C4-2B (cell line): ENCODE measurements at regions not wholly inside any gene's neighbourhood (a gene's known extent, or its start where the extent isn't known, plus 50 kb on each side); places are given as distances from the start of the nearest gene placed in this dataset.

Experiments
- H3K27ac ChIP-seq: fragments of 450-650 bp; 2 replicates; pipeline ENCODE4 v1.5.1; 2017
- ZFX ChIP-seq: fragments of 450-650 bp; IDR thresholded peaks from 2 replicates; pipeline ENCODE4 v1.6.1; 2017
- TF ChIP-seq, protein P1 (sequence below): fragments of 450-650 bp; conservative IDR thresholded peaks from 2 replicates; pipeline ENCODE4 v1.5.1; 2017; ENCODE audit warnings: mild to moderate bottlenecking

DNA sequence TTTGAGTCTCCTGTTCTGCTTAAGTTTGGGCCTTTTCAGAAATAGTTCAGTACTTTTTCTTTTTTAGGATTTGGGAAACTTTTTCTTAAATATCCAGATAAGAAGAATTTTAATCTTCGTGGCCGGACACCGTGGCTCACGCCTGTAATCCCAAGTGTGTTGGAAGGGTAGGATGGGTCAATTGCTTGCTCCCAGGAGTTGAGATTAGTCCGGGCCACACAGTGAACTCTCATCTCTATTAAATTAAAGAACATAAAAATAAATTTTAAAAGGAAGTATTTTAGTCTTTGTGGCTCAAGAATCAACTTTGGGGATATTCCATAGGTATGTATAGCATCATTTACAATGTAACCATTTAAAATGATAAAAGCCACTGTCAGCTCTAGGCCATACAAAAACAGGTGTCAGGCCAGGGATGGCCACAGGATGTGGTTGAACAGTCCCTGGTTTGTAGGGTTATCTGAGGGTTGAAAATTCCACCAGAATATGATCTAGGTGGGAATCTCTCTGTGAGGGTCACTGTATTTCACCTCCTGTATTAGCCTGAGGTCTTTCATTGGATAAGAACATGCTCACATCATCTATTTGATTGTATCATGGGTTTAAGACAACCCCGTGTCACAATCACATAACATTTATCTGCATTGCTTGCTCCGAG is 115.6 kb downstream of the GGTLC2 start:
- no peak for TF ChIP-seq ZFX
- TF ChIP-seq, protein P1, sequence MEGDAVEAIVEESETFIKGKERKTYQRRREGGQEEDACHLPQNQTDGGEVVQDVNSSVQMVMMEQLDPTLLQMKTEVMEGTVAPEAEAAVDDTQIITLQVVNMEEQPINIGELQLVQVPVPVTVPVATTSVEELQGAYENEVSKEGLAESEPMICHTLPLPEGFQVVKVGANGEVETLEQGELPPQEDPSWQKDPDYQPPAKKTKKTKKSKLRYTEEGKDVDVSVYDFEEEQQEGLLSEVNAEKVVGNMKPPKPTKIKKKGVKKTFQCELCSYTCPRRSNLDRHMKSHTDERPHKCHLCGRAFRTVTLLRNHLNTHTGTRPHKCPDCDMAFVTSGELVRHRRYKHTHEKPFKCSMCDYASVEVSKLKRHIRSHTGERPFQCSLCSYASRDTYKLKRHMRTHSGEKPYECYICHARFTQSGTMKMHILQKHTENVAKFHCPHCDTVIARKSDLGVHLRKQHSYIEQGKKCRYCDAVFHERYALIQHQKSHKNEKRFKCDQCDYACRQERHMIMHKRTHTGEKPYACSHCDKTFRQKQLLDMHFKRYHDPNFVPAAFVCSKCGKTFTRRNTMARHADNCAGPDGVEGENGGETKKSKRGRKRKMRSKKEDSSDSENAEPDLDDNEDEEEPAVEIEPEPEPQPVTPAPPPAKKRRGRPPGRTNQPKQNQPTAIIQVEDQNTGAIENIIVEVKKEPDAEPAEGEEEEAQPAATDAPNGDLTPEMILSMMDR, result no peak
- no peak overlapping the region for H3K27ac ChIP-seq

DNA sequence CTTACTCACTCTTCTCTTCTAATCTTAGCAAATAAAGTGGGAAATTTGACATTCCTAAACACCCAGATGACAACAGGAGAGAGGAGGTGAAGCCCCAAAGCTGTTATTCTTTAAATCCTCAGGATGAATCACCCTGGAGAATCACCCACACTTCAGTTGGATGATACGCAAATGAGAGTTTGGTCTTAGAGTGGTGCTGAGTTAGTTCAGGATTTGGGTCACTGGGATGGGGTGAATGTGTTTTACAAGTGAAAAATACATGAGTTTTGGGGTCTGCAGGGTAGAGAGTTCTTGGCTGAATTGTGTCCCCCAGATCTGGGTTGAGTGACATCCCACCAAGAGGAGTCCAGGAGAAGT is 117.2 kb downstream of the GGTLC2 start:
- H3K27ac ChIP-seq, result no peak overlapping the region
- TF ChIP-seq, protein P1, result no peak
- TF ChIP-seq ZFX, result no peak

DNA sequence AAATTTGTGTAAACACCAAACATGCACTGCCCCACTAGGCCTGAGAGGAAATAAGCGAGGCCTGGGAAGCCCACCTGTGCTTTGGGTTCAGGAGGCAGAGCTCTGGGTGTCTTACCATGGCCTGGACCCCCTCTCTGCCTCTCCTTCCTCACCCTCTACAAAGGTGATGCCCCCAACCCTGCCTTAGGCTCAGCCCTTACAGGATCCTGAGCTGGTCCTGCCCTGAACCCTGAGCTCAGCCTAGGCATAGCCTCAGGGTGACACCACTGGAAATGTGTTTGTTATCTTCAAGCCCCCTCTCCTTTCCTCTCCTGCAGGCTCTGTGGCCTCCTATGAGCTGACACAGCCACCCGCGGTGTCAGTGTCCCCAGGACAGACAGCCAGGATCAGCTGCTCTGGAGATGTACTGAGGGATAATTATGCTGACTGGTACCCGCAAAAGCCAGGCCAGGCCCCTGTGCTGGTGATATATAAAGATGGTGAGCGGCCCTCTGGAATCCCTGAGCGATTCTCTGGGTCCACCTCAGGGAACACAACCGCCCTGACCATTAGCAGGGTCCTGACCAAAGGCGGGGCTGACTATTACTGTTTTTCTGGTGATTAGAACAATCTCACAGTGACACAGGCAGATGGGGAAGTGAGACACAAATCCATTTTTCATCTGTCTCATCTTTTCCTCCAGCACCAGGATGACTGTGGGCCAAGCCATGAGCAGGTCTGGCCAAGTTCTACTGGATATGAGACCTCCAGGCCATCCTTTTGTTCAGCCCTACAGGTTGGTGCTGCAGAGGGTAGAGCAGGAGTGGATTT is 117.8 kb downstream of the GGTLC2 start:
- TF ChIP-seq ZFX, result no peak
- TF ChIP-seq, protein P1, result no peak
- H3K27ac ChIP-seq, result no peak overlapping the region

DNA sequence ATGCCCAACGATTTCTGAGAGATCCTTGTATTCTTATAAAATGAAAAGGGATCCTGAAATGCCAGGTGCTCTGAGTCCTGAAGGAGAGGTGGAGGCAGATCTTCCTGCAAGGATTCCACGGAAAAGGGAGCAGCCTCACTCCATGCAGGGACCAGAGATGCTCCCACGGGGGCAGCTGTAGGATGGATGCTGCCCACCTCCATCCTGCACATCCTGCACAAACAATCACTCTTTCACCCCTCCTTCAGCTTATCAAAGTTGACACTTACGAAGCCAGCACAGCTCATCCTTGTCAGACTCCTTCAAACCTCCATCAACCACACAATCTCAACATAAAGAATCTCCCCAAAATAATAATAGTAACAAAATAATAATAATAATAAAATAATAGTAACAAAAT is 119.1 kb downstream of the GGTLC2 start:
- TF ChIP-seq ZFX, result no peak
- TF ChIP-seq, protein P1, result no peak
- no peak overlapping the region for H3K27ac ChIP-seq

DNA sequence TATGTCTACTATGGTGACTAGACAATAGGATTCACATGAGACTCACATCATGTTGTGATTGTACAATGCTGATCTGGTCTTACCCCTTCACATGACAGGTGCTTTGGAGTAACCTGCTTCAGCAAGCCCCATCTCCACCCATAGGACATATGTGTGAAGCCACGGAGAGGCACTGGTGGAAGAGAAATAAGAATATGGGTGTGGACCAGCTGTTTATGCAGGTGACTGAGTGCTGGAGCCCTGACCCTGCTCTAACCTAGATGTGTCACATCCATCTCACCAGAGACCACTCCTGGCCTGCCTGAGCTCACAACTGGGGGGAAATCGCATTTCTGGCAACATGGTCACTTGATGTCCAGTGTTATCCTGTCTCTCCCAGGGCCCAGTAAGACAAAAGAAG is 119.7 kb downstream of the GGTLC2 start:
- no peak for TF ChIP-seq ZFX
- TF ChIP-seq, protein P1, result no peak
- no peak overlapping the region for H3K27ac ChIP-seq

DNA sequence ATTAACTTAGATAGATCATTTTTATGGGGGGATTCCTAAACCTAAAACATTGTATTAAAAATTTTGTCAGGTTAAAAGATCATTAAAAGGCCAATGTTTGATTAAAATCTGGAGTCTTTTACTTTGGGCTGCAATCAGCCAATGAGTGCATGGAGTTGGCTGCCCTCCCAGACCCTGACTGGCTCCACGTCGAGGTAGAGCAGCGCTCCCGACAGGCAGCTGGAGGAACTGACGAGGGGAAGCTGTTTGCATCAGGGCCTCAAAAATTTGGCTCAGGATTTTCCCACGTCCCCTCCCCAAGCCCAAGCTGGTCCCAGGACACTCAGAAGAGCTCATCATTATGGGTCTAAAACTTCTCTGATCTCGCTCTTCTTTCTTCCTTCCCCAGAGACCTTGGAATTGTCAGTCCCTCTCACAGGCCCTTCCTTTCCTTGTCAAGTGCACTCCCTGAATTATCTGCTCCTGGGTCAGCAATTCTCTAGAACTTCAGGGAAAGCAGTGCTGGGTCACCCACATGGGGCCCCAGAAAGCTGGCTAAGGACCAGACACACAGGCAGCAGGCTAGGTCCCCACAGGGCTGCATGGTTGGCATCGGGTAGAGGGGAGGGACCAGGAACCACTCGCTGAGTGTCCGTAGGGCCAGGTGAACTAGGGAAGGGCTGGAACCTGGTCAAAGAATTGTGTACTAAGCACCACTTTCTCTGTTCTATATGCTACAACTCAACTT is 119.6 kb upstream of the IGLL5 start:
- TF ChIP-seq, protein P1, result peak; percentile 18
- TF ChIP-seq ZFX, result no peak

DNA sequence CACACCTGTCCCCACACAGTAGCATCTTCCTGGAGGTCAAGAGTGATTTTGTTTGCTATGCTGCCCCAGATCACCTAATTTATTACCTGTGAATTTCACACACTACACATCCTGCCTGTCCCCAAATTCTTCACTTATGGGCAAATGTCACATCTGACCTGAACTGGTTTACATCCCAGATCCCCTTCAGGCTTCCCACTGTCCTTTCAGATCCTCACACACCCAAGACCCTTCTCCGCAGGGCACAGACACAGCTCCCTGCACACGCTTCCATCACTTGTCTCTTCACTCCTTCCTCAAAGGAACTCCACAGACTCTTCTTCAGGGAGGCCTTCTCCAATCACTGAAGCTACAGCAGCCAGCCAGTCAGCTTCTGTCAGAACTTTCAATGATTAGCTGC is 118.7 kb upstream of the IGLL5 start:
- TF ChIP-seq, protein P1, result no peak
- no peak for TF ChIP-seq ZFX
- H3K27ac ChIP-seq, result no peak overlapping the region

More for the DNA sequence above, 119.6 kb upstream of the IGLL5 start:
- H3K27ac ChIP-seq, result no peak overlapping the region
